ENCODE measurements at regions not wholly inside any gene's neighbourhood (a gene's known extent, or its start where the extent isn't known, plus 50 kb on each side); places are given as distances from the start of the nearest gene placed in this dataset.

DNA sequence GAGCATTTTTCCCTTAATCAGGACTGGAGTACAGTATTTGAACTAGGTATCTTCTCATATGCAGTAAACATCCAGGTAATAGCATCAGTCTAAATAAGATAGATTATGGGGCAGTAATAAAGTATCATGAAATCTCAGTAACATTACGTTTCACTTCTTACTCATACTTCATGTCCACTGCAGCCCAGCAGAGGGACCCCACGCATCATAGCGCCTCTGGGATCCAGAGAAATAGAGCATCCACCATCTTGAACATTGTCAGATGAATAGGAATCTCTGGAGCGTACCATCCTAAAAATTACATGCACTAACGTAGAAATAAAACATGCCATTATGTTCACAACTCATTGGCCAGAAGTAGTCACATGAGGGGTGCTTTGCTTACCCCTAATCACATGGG is 499.0 kb downstream of the CPS1 start:
- POLR2A ChIA-PET: interaction anchor here (0.5 kb wide), 1 partner anchor 108 kb away, joined by 3 read pairs; no protein-coding TSS in a partner anchor
- H3K36me3 ChIP-seq (ENCODE audit: insufficient read depth, low read length): no peaks in the 10 kb centered on the region

DNA sequence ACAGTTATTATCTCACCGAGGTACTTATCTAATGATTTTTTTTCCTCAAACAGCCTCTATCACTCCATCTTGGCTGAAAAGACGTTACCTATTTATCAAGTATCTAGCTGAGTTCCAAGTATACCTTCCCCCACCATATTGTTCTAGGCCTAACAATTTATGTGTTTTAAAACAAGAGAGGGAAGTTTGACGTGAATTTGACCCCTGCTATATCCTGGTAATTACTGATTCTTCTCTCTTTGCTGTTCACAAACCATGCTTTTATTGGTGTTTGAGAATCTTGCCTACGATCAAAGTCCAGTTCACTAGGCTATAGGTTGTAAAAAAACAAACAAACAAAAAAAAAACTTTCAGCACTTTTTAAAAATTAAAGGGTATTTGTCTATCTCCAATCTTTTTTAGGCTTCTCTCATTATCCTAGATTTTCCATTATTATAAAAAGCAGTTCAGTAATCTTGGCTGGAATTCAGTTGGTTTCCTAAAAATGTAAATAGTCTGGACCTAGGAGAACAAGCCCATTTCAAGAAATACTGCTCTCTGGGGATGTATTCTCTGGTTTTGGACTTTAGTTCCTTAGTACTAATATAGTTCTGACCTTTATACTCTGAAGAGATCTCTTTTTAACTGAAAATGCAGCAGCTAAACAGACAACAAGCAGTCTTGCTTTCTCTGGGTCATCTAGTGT is 505.4 kb downstream of the CPS1 start:
- Histone ChIP-seq H3K4me2 (ENCODE audit: low read length) (no peak overlapping the region), H3K4me1 (ENCODE audit: insufficient read depth, low read length, poor library complexity, severe bottlenecking) (no peaks in the 10 kb centered on the region), H3K79me2 (ENCODE audit: insufficient read depth, low read depth, low read length) (no peaks in the 10 kb centered on the region), H2AFZ (ENCODE audit: low read length) (no peak overlapping the region), H4K20me1 (ENCODE audit: insufficient read depth, low read length) (no peaks in the 10 kb centered on the region), H3K9me3 (ENCODE audit: low read length) (no peaks in the 10 kb centered on the region), H3K9me2 (ENCODE audit: insufficient read depth, low read length) (no peaks in the 10 kb centered on the region), H3K27ac (ENCODE audit: low read depth, low read length, poor library complexity, severe bottlenecking) (no peak overlapping the region), H3K4me3 (ENCODE audit: low read depth, low read length, poor library complexity, severe bottlenecking) (no peak overlapping the region), H3K36me3 (ENCODE audit: insufficient read depth, low read length) (no peaks in the 10 kb centered on the region)
- ChIA-PET CTCF (ENCODE audit: unreplicated experiment) (no interaction called here), POLR2A (no interaction called here)
- intact Hi-C loops (cut with micrococcal nuclease; ENCODE audit: unreplicated experiment): no loop called here
- BruUV-seq (replicated peaks): no TSS peak
- DNase-seq (ENCODE audit: low spot score): no peak
- no peak for TF ChIP-seq EZH2phosphoT487 (IDR thresholded peaks at IDR 0.05; ENCODE audit: borderline replicate concordance, low read depth, low read length)
- TF ChIP-seq, protein P1, sequence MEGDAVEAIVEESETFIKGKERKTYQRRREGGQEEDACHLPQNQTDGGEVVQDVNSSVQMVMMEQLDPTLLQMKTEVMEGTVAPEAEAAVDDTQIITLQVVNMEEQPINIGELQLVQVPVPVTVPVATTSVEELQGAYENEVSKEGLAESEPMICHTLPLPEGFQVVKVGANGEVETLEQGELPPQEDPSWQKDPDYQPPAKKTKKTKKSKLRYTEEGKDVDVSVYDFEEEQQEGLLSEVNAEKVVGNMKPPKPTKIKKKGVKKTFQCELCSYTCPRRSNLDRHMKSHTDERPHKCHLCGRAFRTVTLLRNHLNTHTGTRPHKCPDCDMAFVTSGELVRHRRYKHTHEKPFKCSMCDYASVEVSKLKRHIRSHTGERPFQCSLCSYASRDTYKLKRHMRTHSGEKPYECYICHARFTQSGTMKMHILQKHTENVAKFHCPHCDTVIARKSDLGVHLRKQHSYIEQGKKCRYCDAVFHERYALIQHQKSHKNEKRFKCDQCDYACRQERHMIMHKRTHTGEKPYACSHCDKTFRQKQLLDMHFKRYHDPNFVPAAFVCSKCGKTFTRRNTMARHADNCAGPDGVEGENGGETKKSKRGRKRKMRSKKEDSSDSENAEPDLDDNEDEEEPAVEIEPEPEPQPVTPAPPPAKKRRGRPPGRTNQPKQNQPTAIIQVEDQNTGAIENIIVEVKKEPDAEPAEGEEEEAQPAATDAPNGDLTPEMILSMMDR (conservative IDR thresholded peaks at IDR 0.05; ENCODE audit: low read length): no peak

More for the DNA sequence above, 499.0 kb downstream of the CPS1 start:
- H2AFZ ChIP-seq (ENCODE audit: low read length): no peak overlapping the region
- no peaks in the 10 kb centered on the region for H3K79me2 ChIP-seq (ENCODE audit: insufficient read depth, low read depth, low read length)
- H4K20me1 ChIP-seq (ENCODE audit: insufficient read depth, low read length): no peaks in the 10 kb centered on the region
- TF ChIP-seq, protein P1 (conservative IDR thresholded peaks at IDR 0.05; ENCODE audit: low read length): peak; percentile 36; the same call in 1 of the 2 replicates
- no peak for TF ChIP-seq EZH2phosphoT487 (IDR thresholded peaks at IDR 0.05; ENCODE audit: borderline replicate concordance, low read depth, low read length)
- CTCF ChIA-PET (ENCODE audit: unreplicated experiment): no interaction called here
- H3K9me3 ChIP-seq (ENCODE audit: low read length): no peaks in the 10 kb centered on the region
- no peak for DNase-seq (ENCODE audit: low spot score)
- H3K27ac ChIP-seq (ENCODE audit: low read depth, low read length, poor library complexity, severe bottlenecking): no peak overlapping the region
- no peaks in the 10 kb centered on the region for H3K4me1 ChIP-seq (ENCODE audit: insufficient read depth, low read length, poor library complexity, severe bottlenecking)
- intact Hi-C loops (cut with micrococcal nuclease; ENCODE audit: unreplicated experiment): no loop called here
- H3K4me2 ChIP-seq (ENCODE audit: low read length): no peak overlapping the region
- H3K9me2 ChIP-seq (ENCODE audit: insufficient read depth, low read length): no peaks in the 10 kb centered on the region
- no peak overlapping the region for H3K4me3 ChIP-seq (ENCODE audit: low read depth, low read length, poor library complexity, severe bottlenecking)
- no TSS peak for BruUV-seq (replicated peaks)

DNA sequence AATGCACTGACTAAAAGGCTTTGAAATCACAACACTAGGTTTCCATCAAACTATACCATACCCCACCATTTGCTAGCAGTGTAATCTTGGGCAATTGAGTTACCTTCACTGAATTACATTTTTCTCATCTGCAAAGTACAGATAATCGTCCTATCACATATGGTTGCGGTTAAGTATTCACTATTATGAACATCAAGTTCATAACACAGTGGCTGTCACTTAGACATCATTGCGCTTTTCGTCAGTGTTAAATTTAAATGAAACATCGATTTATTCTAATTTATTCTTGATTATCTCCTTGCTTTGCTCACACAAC is 505.9 kb downstream of the CPS1 start:
- TF ChIP-seq EZH2phosphoT487 (IDR thresholded peaks at IDR 0.05; ENCODE audit: borderline replicate concordance, low read depth, low read length): no peak
- TF ChIP-seq, protein P1 (conservative IDR thresholded peaks at IDR 0.05; ENCODE audit: low read length): no peak
- no peaks in the 10 kb centered on the region for H3K36me3 ChIP-seq (ENCODE audit: insufficient read depth, low read length)
- no peak overlapping the region for H3K4me3 ChIP-seq (ENCODE audit: low read depth, low read length, poor library complexity, severe bottlenecking)
- H3K9me2 ChIP-seq (ENCODE audit: insufficient read depth, low read length): no peaks in the 10 kb centered on the region
- no peak overlapping the region for H3K27ac ChIP-seq (ENCODE audit: low read depth, low read length, poor library complexity, severe bottlenecking)
- intact Hi-C loops (cut with micrococcal nuclease; ENCODE audit: unreplicated experiment): no loop called here
- no peaks in the 10 kb centered on the region for H3K79me2 ChIP-seq (ENCODE audit: insufficient read depth, low read depth, low read length)
- no peak overlapping the region for H2AFZ ChIP-seq (ENCODE audit: low read length)
- CTCF ChIA-PET (ENCODE audit: unreplicated experiment): no interaction called here
- H3K9me3 ChIP-seq (ENCODE audit: low read length): no peaks in the 10 kb centered on the region
- BruUV-seq (replicated peaks): no TSS peak
- no peak overlapping the region for H3K4me2 ChIP-seq (ENCODE audit: low read length)
- DNase-seq (ENCODE audit: low spot score): no peak
- H4K20me1 ChIP-seq (ENCODE audit: insufficient read depth, low read length): no peaks in the 10 kb centered on the region
- no peaks in the 10 kb centered on the region for H3K4me1 ChIP-seq (ENCODE audit: insufficient read depth, low read length, poor library complexity, severe bottlenecking)
- POLR2A ChIA-PET: no interaction called here
